AG04450 (cell line): ENCODE measurements at regions not wholly inside any gene's neighbourhood (a gene's known extent, or its start where the extent isn't known, plus 50 kb on each side); places are given as distances from the start of the nearest gene placed in this dataset.

Source experiments
- CTCF ChIA-PET: fragments of 300-600, 350-600 bp; formaldehyde crosslinking; extraction: SDS; loops from one replicate; lab custom pipeline; 2022; ENCODE audit warnings: antibody characterized with exemption, inconsistent platforms; lab: Charles Lee
- POLR2A ChIA-PET: fragments of 350-600 bp; formaldehyde crosslinking; extraction: SDS; loops from one replicate; lab custom pipeline; 2021; ENCODE audit warnings: antibody characterized with exemption, inconsistent platforms; lab: Yijun Ruan, JAX
- DNase-seq: peaks from one replicate; pipeline ENCODE4 v3.0.0-alpha.2; 2011; ENCODE audit warnings: low read depth, low spot score
- H3K27ac ChIP-seq: one replicate; pipeline ENCODE4 v1.5.1; 2012; ENCODE audit warnings: low read depth, low read length, control low read depth
- H3K27me3 ChIP-seq: one replicate; pipeline ENCODE4 v1.6.0; 2012; ENCODE audit warnings: low read length; ENCODE audit not compliant: control insufficient read depth, insufficient read depth
- H3K4me3 ChIP-seq: 2 replicates; pipeline ENCODE4 v1.5.1; 2011; ENCODE audit warnings: mild to moderate bottlenecking, low read depth, low read length, control low read depth
- H3K9me3 ChIP-seq: 2 replicates; pipeline ENCODE4 v1.5.1; 2012; ENCODE audit warnings: low read length; ENCODE audit not compliant: control insufficient read depth, insufficient read depth
- CTCF ChIP-seq: IDR thresholded peaks from 2 replicates; pipeline ENCODE4 v1.5.1; 2011; ENCODE audit warnings: low read depth, low read length, control low read depth, inconsistent platforms

GRCh38 chr10:6751363-6751762 lies 171.3 kb upstream of the PRKCQ start:
- CTCF ChIA-PET: no interaction called here

GRCh38 chr10:6748981-6749635 lies 169.0 kb upstream of the PRKCQ start:
- Histone ChIP-seq H3K27me3 (no peaks in the 10 kb centered on the region), H3K27ac (peak overlapping the region; percentile 3), H3K4me3 (no peak overlapping the region), H3K9me3 (no peaks in the 10 kb centered on the region)
- no peak for TF ChIP-seq CTCF
- POLR2A ChIA-PET: interaction anchor here (0.5 to 0.7 kb wide), 3 partner anchors 11 to 63 kb away, joined by 3 read pairs; no protein-coding TSS in a partner anchor
- CTCF ChIA-PET: no interaction called here
- DNase-seq: no peak

More at GRCh38 chr10:6751363-6751762, 171.3 kb upstream of the PRKCQ start:
- Histone ChIP-seq H3K27me3 (no peaks in the 10 kb centered on the region), H3K4me3 (no peak overlapping the region), H3K27ac (no peak overlapping the region), H3K9me3 (no peaks in the 10 kb centered on the region)
- no peak for TF ChIP-seq CTCF
- POLR2A ChIA-PET: no interaction called here
- no peak for DNase-seq

- ChIA-PET POLR2A (no interaction called here), CTCF (no interaction called here)
- Histone ChIP-seq H3K4me3 (no peak overlapping the region), H3K27me3 (no peaks in the 10 kb centered on the region), H3K27ac (no peak overlapping the region), H3K9me3 (no peaks in the 10 kb centered on the region)
- no peak for DNase-seq
- no peak for TF ChIP-seq CTCF
Measured at GRCh38 chr10:6748029-6748428, 168.0 kb upstream of the PRKCQ start.

GRCh38 chr10:6746782-6747181 lies 166.7 kb upstream of the PRKCQ start:
- H3K27ac ChIP-seq: peak overlapping the region; percentile 47
- ChIA-PET POLR2A (no interaction called here), CTCF (interaction anchor here (0.9 kb wide), 1 partner anchor 26 kb away, joined by 3 read pairs; no protein-coding TSS in a partner anchor)
- DNase-seq: no peak
- TF ChIP-seq CTCF: no peak
- H3K4me3 ChIP-seq: no peak overlapping the region
- no peaks in the 10 kb centered on the region for H3K9me3 ChIP-seq
- no peaks in the 10 kb centered on the region for H3K27me3 ChIP-seq

GRCh38 chr10:6743291-6743849 lies 163.3 kb upstream of the PRKCQ start:
- H3K27me3 ChIP-seq: no peaks in the 10 kb centered on the region
- no peak overlapping the region for H3K27ac ChIP-seq
- ChIA-PET CTCF (no interaction called here), POLR2A (interaction anchor here (3.3 kb wide), 1 partner anchor 22 kb away, joined by 10 read pairs; no protein-coding TSS in a partner anchor)
- no peaks in the 10 kb centered on the region for H3K9me3 ChIP-seq
- H3K4me3 ChIP-seq: no peak overlapping the region
- TF ChIP-seq CTCF: no peak
- DNase-seq: no peak
